Esophagus squamous epithelium (tissue), 5 donors: ENCODE measurements at regions not wholly inside any gene's neighbourhood (a gene's known extent, or its start where the extent isn't known, plus 50 kb on each side); places are given as distances from the start of the nearest gene placed in this dataset.

ENCODE experiments used
- DNase-seq: peaks from one replicate; lab custom pipeline; 2025; lab: John Stamatoyannopoulos, UW
- H3K27ac ChIP-seq, 4 donors: fragments of 200-600 bp; sonication (generic); one replicate each; pipeline ENCODE4 v1.5.1; 2016 to 2019; ENCODE audit warnings: mild to moderate bottlenecking in 1 of 4
- H3K27me3 ChIP-seq, 4 donors: fragments of 200-600 bp; sonication (generic); 1 replicate in 3 of 4; 2 replicates in 1 of 4; pipeline versions ENCODE4 v1.5.1 to v1.6.0; 2017 to 2021; ENCODE audit warnings: antibody characterized with exemption in 1 of 4
- H3K36me3 ChIP-seq, 3 donors: fragments of 200-600 bp; sonication (generic); one replicate each; pipeline ENCODE4 v1.5.1; 2016 to 2019
- H3K4me1 ChIP-seq, 3 donors: fragments of 200-600 bp; sonication (generic); one replicate each; pipeline ENCODE4 v1.5.1; 2017 to 2019
- H3K4me3 ChIP-seq, 4 donors: fragments of 200-600 bp; sonication (generic); 1 replicate in 3 of 4; 2 replicates in 1 of 4; pipeline ENCODE4 v1.5.1; 2016 to 2019; ENCODE audit warnings: mild to moderate bottlenecking in 2 of 4, moderate library complexity in 1 of 4
- H3K9me3 ChIP-seq, 3 donors: fragments of 200-600 bp; sonication (generic); one replicate each; pipeline ENCODE4 v1.5.1; 2016 to 2019
- POLR2A ChIP-seq, 4 donors: fragments of 450-650 bp; IDR thresholded peaks; one replicate each; pipeline ENCODE4 v1.6.1; 2017; ENCODE audit warnings: antibody characterized with exemption in 4 of 4, mild to moderate bottlenecking in 4 of 4, moderate library complexity in 3 of 4
- WGBS, 2 donors: methylation state at CpG; one replicate each; pipeline ENCODE4 v1.1.5; 2018; 5-methylcytosine and 5-hydroxymethylcytosine counted together
- intact Hi-C: fragments of 100-400 bp; cut with DNase I; formaldehyde crosslinking; loops from one replicate; pipeline ENCODE4 v1.15.0; 2022
- TF ChIP-seq, protein P1 (sequence below), 6 experiments: fragments of 450-650 bp in 4 of 6; fragments of 200-600 bp in 2 of 6; sonication (generic) in 2 of 6; IDR thresholded peaks; one replicate each; pipeline ENCODE4 v1.5.1; 2016 to 2019; ENCODE audit warnings: antibody characterized with exemption in 6 of 6, mild to moderate bottlenecking in 4 of 6, moderate library complexity in 4 of 6
- donor health status: DM: yes; HTN: yes; CAD: no.

DNA sequence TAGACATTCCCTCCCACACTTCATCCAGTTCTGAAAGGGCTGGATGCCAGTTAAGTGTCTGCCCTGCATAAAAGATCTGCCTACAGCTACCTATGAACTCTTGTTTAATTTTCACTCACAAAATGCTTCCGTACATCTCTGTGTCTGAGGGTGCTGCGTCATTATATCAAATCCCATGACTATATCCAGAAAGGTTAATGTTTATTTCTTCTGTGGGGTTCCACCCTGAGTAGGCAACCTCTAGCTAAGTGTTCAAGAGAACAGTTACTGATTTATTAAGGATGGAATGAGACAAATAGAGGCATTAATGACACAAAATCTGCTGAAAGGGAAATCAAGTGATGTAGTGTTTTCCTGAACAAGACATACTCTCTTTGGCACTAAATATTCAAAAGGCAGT lies 220.2 kb downstream of the MTHFS start:
- no peak overlapping the region for H3K4me3 ChIP-seq
- no peak overlapping the region for H3K27ac ChIP-seq
- H3K27me3 ChIP-seq: peaks cover 0 to 18% (median 0%) of the 10 kb centered on the region in 4 donors
- H3K9me3 ChIP-seq: no peaks in the 10 kb centered on the region
- no peaks in the 10 kb centered on the region for H3K4me1 ChIP-seq
- TF ChIP-seq POLR2A (IDR thresholded peaks at IDR 0.05): no peak
- TF ChIP-seq, protein P1, sequence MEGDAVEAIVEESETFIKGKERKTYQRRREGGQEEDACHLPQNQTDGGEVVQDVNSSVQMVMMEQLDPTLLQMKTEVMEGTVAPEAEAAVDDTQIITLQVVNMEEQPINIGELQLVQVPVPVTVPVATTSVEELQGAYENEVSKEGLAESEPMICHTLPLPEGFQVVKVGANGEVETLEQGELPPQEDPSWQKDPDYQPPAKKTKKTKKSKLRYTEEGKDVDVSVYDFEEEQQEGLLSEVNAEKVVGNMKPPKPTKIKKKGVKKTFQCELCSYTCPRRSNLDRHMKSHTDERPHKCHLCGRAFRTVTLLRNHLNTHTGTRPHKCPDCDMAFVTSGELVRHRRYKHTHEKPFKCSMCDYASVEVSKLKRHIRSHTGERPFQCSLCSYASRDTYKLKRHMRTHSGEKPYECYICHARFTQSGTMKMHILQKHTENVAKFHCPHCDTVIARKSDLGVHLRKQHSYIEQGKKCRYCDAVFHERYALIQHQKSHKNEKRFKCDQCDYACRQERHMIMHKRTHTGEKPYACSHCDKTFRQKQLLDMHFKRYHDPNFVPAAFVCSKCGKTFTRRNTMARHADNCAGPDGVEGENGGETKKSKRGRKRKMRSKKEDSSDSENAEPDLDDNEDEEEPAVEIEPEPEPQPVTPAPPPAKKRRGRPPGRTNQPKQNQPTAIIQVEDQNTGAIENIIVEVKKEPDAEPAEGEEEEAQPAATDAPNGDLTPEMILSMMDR (IDR thresholded peaks at IDR 0.05): no peak
- no peak for DNase-seq
- WGBS, 2 donors: 64 to 76% methylated on average over 2 of the region's 2 CpGs
- intact Hi-C loops: no loop called here
- H3K36me3 ChIP-seq: no peaks in the 10 kb centered on the region

DNA sequence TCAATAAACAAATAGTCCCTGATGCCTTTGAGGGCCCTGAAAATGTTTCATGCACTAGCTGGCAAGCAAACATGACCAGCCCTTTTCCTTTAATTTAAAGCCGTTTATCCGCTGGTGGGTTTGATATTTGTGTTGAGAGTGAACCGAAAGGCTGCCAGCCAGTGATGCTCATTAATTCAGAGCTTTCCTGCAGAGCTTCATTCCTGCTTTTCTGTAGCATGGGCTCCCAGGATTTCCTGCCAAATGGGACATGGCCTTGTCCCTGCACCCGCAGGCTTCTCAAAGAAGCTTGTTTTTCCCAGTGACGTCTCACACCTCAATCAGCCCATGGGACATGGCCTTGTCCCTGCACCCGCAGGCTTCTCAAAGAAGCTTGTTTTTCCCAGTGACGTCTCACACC lies 219.6 kb downstream of the MTHFS start:
- H3K9me3 ChIP-seq: no peaks in the 10 kb centered on the region
- H3K27ac ChIP-seq: no peak overlapping the region
- TF ChIP-seq POLR2A (IDR thresholded peaks at IDR 0.05): no peak
- TF ChIP-seq, protein P1 (IDR thresholded peaks at IDR 0.05): no peak
- H3K4me3 ChIP-seq: no peak overlapping the region
- DNase-seq: no peak
- H3K4me1 ChIP-seq: no peaks in the 10 kb centered on the region
- WGBS, 2 donors: 44 to 65% methylated on average over 6 to 7 of the region's 7 CpGs
- no peaks in the 10 kb centered on the region for H3K36me3 ChIP-seq
- intact Hi-C loops: no loop called here
- H3K27me3 ChIP-seq: peaks cover 0 to 18% (median 0%) of the 10 kb centered on the region in 4 donors

DNA sequence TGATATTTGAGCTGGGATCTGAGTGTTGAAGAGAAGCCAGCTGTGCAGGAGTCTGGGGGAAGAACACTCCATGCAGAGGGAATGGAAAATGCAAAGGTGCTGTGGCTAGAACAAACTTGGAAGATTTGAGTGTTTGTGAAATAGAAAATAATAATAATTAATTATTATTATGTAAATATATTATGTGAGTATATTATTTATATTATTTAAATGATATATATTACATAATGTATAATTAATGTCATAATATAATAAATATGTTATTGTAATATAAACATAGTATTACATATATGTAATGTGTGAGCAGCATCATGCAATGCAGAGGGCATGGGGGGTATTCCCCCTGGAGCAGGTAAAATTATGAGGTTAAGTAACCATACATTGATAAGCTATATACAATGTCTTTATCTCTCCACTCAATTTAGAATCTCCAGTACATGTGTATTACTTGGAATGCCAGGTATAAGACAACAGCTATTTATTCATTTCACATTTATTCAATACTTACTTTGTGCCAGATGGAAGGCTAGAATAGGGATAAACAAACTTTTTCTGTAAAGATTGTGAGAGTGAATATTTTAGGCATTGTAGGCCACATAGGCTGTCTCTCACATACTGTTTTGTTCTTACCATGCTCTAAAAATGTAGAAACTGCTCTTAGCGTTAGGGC lies 218.6 kb downstream of the MTHFS start:
- 82 to 94% methylated on average over 1 of the region's 1 CpG for WGBS, 2 donors
- TF ChIP-seq, protein P1 (IDR thresholded peaks at IDR 0.05): no peak
- TF ChIP-seq POLR2A (IDR thresholded peaks at IDR 0.05): no peak
- Histone ChIP-seq H3K36me3 (no peaks in the 10 kb centered on the region), H3K4me1 (no peaks in the 10 kb centered on the region), H3K27ac (no peak overlapping the region), H3K27me3 (peaks cover 0 to 18% (median 0%) of the 10 kb centered on the region in 4 donors), H3K9me3 (no peaks in the 10 kb centered on the region), H3K4me3 (no peak overlapping the region)
- intact Hi-C loops: no loop called here
- no peak for DNase-seq

DNA sequence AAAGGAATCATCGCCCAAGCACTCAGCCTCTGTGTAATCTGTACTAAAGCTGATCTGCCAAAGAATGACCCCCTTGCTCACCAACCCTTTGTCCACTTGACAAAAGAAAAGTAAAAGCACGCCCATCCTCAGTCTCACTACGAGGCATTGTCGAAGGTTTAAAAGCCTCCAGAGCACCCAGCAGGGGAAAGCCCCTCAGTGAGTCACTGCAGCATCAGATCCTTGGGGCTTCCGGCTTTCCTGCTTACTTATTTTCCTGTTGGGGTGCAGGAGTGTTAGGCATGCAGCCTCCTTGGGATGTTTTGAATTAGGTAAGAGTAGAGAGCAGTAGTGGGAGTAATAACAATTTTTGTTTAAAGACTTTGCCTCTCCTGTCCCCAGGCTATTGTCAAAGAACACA lies 216.1 kb downstream of the MTHFS start:
- Histone ChIP-seq H3K27me3 (peaks cover 0 to 4% (median 0%) of the 10 kb centered on the region in 4 donors), H3K27ac (no peak overlapping the region), H3K4me1 (no peaks in the 10 kb centered on the region), H3K36me3 (no peaks in the 10 kb centered on the region), H3K9me3 (no peaks in the 10 kb centered on the region), H3K4me3 (no peak overlapping the region)
- no peak for TF ChIP-seq POLR2A (IDR thresholded peaks at IDR 0.05)
- TF ChIP-seq, protein P1 (IDR thresholded peaks at IDR 0.05): no peak
- intact Hi-C loops: no loop called here
- no peak for DNase-seq
- 36 to 38% methylated on average over 4 to 5 of the region's 5 CpGs for WGBS, 2 donors

DNA sequence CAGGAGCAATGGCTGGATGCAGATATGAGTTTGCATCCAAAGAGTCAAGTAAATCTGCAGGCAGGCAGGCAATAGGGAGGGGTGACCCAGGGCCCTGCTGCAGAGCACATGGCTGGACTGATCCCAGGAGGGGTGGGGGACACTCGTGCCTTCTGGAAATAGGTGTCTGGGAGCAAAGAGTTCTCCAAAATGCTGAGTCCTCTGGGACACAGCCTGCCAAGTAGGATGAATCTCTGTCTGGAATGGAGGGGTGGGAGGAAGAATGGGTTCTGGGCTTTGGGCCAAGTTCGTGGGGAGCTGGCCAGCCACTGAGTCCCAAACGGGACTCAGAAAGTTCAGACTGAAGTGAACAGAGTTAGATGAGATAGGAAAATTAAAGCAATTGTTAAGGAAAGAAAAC lies 214.5 kb downstream of the MTHFS start:
- Histone ChIP-seq H3K4me3 (no peak overlapping the region), H3K4me1 (no peaks in the 10 kb centered on the region), H3K27ac (no peak overlapping the region), H3K9me3 (no peaks in the 10 kb centered on the region), H3K36me3 (no peaks in the 10 kb centered on the region), H3K27me3 (no peaks in the 10 kb centered on the region)
- TF ChIP-seq, protein P1 (IDR thresholded peaks at IDR 0.05): no peak
- TF ChIP-seq POLR2A (IDR thresholded peaks at IDR 0.05): no peak
- 11 to 21% methylated on average over 3 of the region's 3 CpGs for WGBS, 2 donors
- DNase-seq: no peak
- intact Hi-C loops: no loop called here
